ENCODE measurements at regions not wholly inside any gene's neighbourhood (a gene's known extent, or its start where the extent isn't known, plus 50 kb on each side); places are given as distances from the start of the nearest gene placed in this dataset.

- TF ChIP-seq CTCF (IDR thresholded peaks at IDR 0.05; ENCODE audit: low read length) (no peak), EZH2phosphoT487 (IDR thresholded peaks at IDR 0.05; ENCODE audit: low read length) (no peak), EZH2 (optimal IDR thresholded peaks at IDR 0.05; ENCODE audit: low read depth, low read length) (no peak)
These were observed 301.6 kb downstream of the NAF1 start for GRCh38 chr4:162865102-162865501.
